T-cell (primary cell): ENCODE measurements at regions not wholly inside any gene's neighbourhood (a gene's known extent, or its start where the extent isn't known, plus 50 kb on each side); places are given as distances from the start of the nearest gene placed in this dataset.

Experiments used
- ATAC-seq, 4 experiments: fragments of 200-7000 bp in 3 of 4; fragments of 150-1000 bp in 1 of 4; cut with Tn5 transposase; replicated peaks in 1 of 4; 1 replicate in 3 of 4; 2 replicates in 1 of 4; pipeline ENCODE4 v1.10.0; 2021; ENCODE audit warnings: moderate library complexity in 3 of 4, mild to moderate bottlenecking in 2 of 4, moderate number of reproducible peaks in 1 of 4
- CTCF ChIA-PET, 2 donors: fragments of 300-600 bp; sonication (Branson Sonifier 250); formaldehyde crosslinking; loops; one replicate each; lab custom pipeline; 2022; ENCODE audit warnings: antibody characterized with exemption in 2 of 2; lab: Charles Lee
- POLR2A ChIA-PET, 2 donors: fragments of 300-600 bp; sonication (Branson Sonifier 250); formaldehyde crosslinking; loops; one replicate each; lab custom pipeline; 2022; ENCODE audit warnings: antibody characterized with exemption in 2 of 2; lab: Charles Lee
- DNase-seq, 35 experiments: peaks; one replicate each; pipeline versions ENCODE4 v3.0.0 to v3.0.0-alpha.2; 2013 to 2023
- H3K27ac ChIP-seq: one replicate; pipeline ENCODE4 v1.5.1; 2013; ENCODE audit warnings: low read length
- H3K27me3 ChIP-seq, 2 experiments: replicated peaks in 1 of 2; 1 replicate in 1 of 2; 2 replicates in 1 of 2; pipeline versions ENCODE4 v1.6.1 to v1.7.0; 2013; ENCODE audit warnings: low read length in 1 of 2, mixed read lengths in 1 of 2; ENCODE audit not compliant: control insufficient read depth in 2 of 2, insufficient read depth in 2 of 2; ENCODE audit errors: extremely low read depth in 1 of 2
- H3K36me3 ChIP-seq, 2 donors: 1 replicate in 1 of 2; 2 replicates in 1 of 2; pipeline versions ENCODE4 v1.6.1 to v1.7.0; 2013; ENCODE audit warnings: low read length in 1 of 2; ENCODE audit not compliant: control insufficient read depth in 2 of 2, insufficient read depth in 1 of 2; ENCODE audit errors: extremely low read depth in 1 of 2
- H3K4me1 ChIP-seq, 2 experiments: 1 replicate in 1 of 2; 2 replicates in 1 of 2; pipeline versions ENCODE4 v1.6.1 to v1.7.0; 2013; ENCODE audit warnings: low read length in 2 of 2, mixed read lengths in 1 of 2; ENCODE audit not compliant: insufficient read depth in 2 of 2, control insufficient read depth in 1 of 2; ENCODE audit errors: extremely low read depth in 1 of 2
- H3K4me3 ChIP-seq, 2 donors: 1 replicate in 1 of 2; 2 replicates in 1 of 2; pipeline versions ENCODE4 v1.5.1 to v1.7.0; 2013; ENCODE audit warnings: mild to moderate bottlenecking in 2 of 2, low read length in 1 of 2, moderate library complexity in 1 of 2; ENCODE audit not compliant: control insufficient read depth in 1 of 2; ENCODE audit errors: extremely low read depth in 1 of 2
- H3K9me3 ChIP-seq: 2 replicates; pipeline ENCODE4 v1.7.0; 2013
- H3K27ac Mint-ChIP-seq, 2 donors: one replicate each; pipeline ENCODE4 v1.8.0; 2020 to 2021; ENCODE audit warnings: mild to moderate bottlenecking in 2 of 2, mixed read lengths in 2 of 2
- H3K27me3 Mint-ChIP-seq, 2 donors: one replicate each; pipeline ENCODE4 v1.8.0; 2021 to 2022; ENCODE audit warnings: mixed read lengths in 2 of 2
- H3K36me3 Mint-ChIP-seq: one replicate; pipeline ENCODE4 v1.8.0; 2021; ENCODE audit warnings: mixed read lengths
- H3K4me1 Mint-ChIP-seq, 3 donors: one replicate each; pipeline ENCODE4 v1.8.0; 2020 to 2022; ENCODE audit warnings: mixed read lengths in 3 of 3, mild to moderate bottlenecking in 1 of 3
- H3K4me3 Mint-ChIP-seq, 3 donors: one replicate each; pipeline ENCODE4 v1.8.0; 2020 to 2022; ENCODE audit warnings: mild to moderate bottlenecking in 3 of 3, mixed read lengths in 3 of 3, moderate library complexity in 3 of 3
- H3K9me3 Mint-ChIP-seq, 3 donors: one replicate each; pipeline ENCODE4 v1.8.0; 2020 to 2022; ENCODE audit warnings: mixed read lengths in 3 of 3
- WGBS: methylation state at CpG from one replicate; pipeline ENCODE4 v1.1.5; 2013; ENCODE audit warnings: missing lambda C conversion rate; ENCODE audit not compliant: insufficient coverage; 5-methylcytosine and 5-hydroxymethylcytosine counted together

GRCh38 chr4:89588421-89588820 lies 248.5 kb downstream of the SNCA start:
- ATAC-seq, result no peak
- no peak overlapping the region for H3K4me3 ChIP-seq
- H3K27me3 ChIP-seq, result peaks cover 0 to 2% of the 10 kb centered on the region in 2 experiments
- no peak overlapping the region for H3K27ac ChIP-seq
- no CpG with 5 or more reads among the region's 1 CpG for WGBS
- DNase-seq, result no peak
- Mint-ChIP-seq H3K27ac (no peak overlapping the region), H3K36me3 (no peaks in the 10 kb centered on the region), H3K4me1 (no peaks in the 10 kb centered on the region), H3K4me3 (no peak overlapping the region), H3K9me3 (peaks cover 0 to 7% (median 2%) of the 10 kb centered on the region in 3 donors), H3K27me3 (peaks cover under 1 to 5% of the 10 kb centered on the region in 2 donors)
- H3K9me3 ChIP-seq, result no peaks in the 10 kb centered on the region
- H3K4me1 ChIP-seq, result no peaks in the 10 kb centered on the region
- ChIA-PET POLR2A (no interaction called here), CTCF (no interaction called here)
- H3K36me3 ChIP-seq, result no peaks in the 10 kb centered on the region

GRCh38 chr4:89587364-89587763 lies 249.6 kb downstream of the SNCA start:
- H3K27ac ChIP-seq, result no peak overlapping the region

DNA sequence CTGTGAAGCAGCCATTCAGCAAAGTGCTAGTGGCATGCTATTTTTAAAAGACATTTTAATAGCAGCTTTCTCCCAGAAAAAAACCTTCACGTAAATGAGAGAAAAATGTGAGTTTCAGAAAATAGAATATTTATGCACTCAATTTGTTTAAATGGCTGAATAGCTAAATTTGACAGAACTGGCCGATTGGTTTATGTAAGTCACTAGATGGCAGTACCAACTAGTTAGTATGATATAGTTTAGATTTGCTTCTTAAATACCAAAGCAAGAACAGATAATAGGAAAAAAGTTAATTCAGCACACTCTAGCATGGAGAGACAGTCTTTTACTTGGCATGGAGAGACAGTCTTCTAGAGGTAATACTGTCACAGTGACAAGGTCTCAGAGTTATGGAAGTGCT lies 250.1 kb downstream of the SNCA start:
- Mint-ChIP-seq H3K4me1 (no peaks in the 10 kb centered on the region), H3K36me3 (no peaks in the 10 kb centered on the region), H3K27me3 (peaks cover 6 to 9% of the 10 kb centered on the region in 2 donors), H3K27ac (no peak overlapping the region), H3K4me3 (no peak overlapping the region), H3K9me3 (peaks cover 0 to 5% (median 0%) of the 10 kb centered on the region in 3 donors)
- Histone ChIP-seq H3K4me1 (no peaks in the 10 kb centered on the region), H3K4me3 (no peak overlapping the region), H3K9me3 (no peaks in the 10 kb centered on the region), H3K27me3 (peaks cover 0 to 2% of the 10 kb centered on the region in 2 experiments), H3K27ac (no peak overlapping the region), H3K36me3 (no peaks in the 10 kb centered on the region)
- no CpG with 5 or more reads among the region's 2 CpGs for WGBS
- ChIA-PET POLR2A (interaction anchor here in 1 of 2 donors (0.6 kb wide), 1 partner anchor 67 kb away, joined by 3 read pairs; no protein-coding TSS in a partner anchor), CTCF (no interaction called here)
- no peak for ATAC-seq
- DNase-seq, result peak in 1 of 35 experiments; percentile 5

More at GRCh38 chr4:89587364-89587763, 249.6 kb downstream of the SNCA start:
- WGBS, result no CpG with 5 or more reads among the region's 2 CpGs
- no peak for ATAC-seq
- peaks cover 0 to 7% (median 2%) of the 10 kb centered on the region in 3 donors for H3K9me3 Mint-ChIP-seq
- Histone ChIP-seq H3K9me3 (no peaks in the 10 kb centered on the region), H3K27me3 (peaks cover 0 to 2% of the 10 kb centered on the region in 2 experiments), H3K36me3 (no peaks in the 10 kb centered on the region), H3K4me3 (no peak overlapping the region), H3K4me1 (no peaks in the 10 kb centered on the region)
- ChIA-PET CTCF (no interaction called here), POLR2A (no interaction called here)
- peaks cover 4 to 9% of the 10 kb centered on the region in 2 donors for H3K27me3 Mint-ChIP-seq
- H3K36me3 Mint-ChIP-seq, result no peaks in the 10 kb centered on the region
- no peak overlapping the region for H3K4me3 Mint-ChIP-seq
- H3K4me1 Mint-ChIP-seq, result no peaks in the 10 kb centered on the region
- no peak overlapping the region for H3K27ac Mint-ChIP-seq
- no peak for DNase-seq

GRCh38 chr4:89586318-89586717 lies 250.6 kb downstream of the SNCA start:
- Mint-ChIP-seq H3K9me3 (no peaks in the 10 kb centered on the region), H3K36me3 (no peaks in the 10 kb centered on the region), H3K4me3 (no peak overlapping the region), H3K27ac (no peak overlapping the region), H3K4me1 (no peaks in the 10 kb centered on the region), H3K27me3 (peaks cover 6 to 12% of the 10 kb centered on the region in 2 donors)
- Histone ChIP-seq H3K4me3 (no peak overlapping the region), H3K4me1 (no peaks in the 10 kb centered on the region), H3K36me3 (no peaks in the 10 kb centered on the region), H3K27me3 (peaks cover 0 to 2% of the 10 kb centered on the region in 2 experiments), H3K27ac (no peak overlapping the region), H3K9me3 (no peaks in the 10 kb centered on the region)
- ATAC-seq (no peak), DNase-seq (no peak)
- ChIA-PET POLR2A (interaction anchor here in 1 of 2 donors (0.6 kb wide), 1 partner anchor 67 kb away, joined by 3 read pairs; no protein-coding TSS in a partner anchor), CTCF (no interaction called here)
- no CpG with 5 or more reads among the region's 3 CpGs for WGBS

DNA sequence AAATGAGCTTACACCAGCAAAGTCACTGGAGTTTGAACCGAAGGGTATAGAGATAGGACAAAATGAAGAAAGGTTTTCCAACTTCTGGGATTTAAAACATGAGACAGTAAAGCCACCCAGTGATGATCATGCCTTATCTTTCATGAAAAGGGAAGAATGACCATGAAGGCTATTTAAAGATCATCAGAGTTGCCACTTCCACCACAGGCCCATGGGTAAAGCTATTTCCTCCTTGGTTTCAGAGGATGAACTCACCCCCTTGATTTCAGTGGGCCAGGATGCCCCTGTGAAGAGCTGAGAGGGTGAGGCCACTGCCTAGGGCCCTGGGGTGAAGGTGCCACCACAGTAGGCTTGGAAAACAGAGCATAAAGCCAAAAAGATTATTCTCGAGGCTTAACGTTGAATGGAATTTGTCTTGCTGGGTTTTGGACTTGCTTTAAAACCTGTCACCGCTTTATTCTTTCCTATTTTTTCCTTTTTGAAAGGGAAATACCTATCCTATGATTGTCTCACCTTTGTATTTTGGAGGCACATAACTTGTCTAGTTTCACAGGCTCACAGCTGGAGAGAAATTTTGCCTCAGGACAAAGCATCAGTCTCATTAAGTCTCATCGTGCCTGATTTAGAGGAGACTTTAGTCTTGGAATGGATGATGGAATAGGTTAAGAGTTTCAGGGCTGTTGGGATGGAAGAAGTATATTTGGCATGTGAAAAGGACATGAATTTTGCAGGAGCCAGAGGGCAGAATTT lies 254.0 kb downstream of the SNCA start:
- WGBS, result 77% methylated on average over 4 of the region's 5 CpGs
- no peaks in the 10 kb centered on the region for H3K9me3 Mint-ChIP-seq
- no peaks in the 10 kb centered on the region for H3K36me3 Mint-ChIP-seq
- Histone ChIP-seq H3K4me3 (no peak overlapping the region), H3K27me3 (peaks cover 0 to 2% of the 10 kb centered on the region in 2 experiments), H3K9me3 (no peaks in the 10 kb centered on the region), H3K36me3 (no peaks in the 10 kb centered on the region), H3K4me1 (no peaks in the 10 kb centered on the region), H3K27ac (no peak overlapping the region)
- ATAC-seq, result no peak
- H3K4me3 Mint-ChIP-seq, result no peak overlapping the region
- ChIA-PET CTCF (no interaction called here), POLR2A (no interaction called here)
- DNase-seq, result no peak
- H3K4me1 Mint-ChIP-seq, result no peaks in the 10 kb centered on the region
- peaks cover 6 to 15% of the 10 kb centered on the region in 2 donors for H3K27me3 Mint-ChIP-seq
- no peak overlapping the region for H3K27ac Mint-ChIP-seq

DNA sequence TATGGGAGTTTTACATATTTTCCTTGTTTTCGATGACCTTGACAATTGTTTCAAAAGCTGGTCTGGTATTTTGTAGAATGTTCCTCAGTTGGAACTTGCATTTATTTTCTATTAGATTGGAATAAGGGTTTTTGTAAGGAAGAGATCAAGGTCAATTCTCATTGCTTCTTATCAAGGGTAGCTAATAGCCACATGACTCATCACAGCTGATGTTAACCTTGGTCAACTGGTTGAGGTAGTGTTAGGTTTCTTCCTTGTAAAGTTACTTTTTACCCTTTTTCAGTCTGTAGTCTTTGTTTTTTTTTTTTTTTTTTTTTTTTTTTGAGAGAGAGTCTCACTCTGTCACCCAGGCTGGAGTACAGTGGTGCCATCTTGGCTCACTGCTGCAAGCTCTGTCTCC lies 257.2 kb downstream of the SNCA start:
- ChIA-PET POLR2A (interaction anchor here in 1 of 2 donors (0.6 to 0.7 kb wide), 2 partner anchors 73 to 871 kb away, joined by 4 read pairs; no protein-coding TSS in a partner anchor), CTCF (interaction anchor here in 1 of 2 donors (0.7 kb wide), 1 partner anchor 872 kb away, joined by 7 read pairs; no protein-coding TSS in a partner anchor)
- ATAC-seq, result no peak
- DNase-seq, result no peak
- H3K4me3 ChIP-seq, result no peak overlapping the region
- no peaks in the 10 kb centered on the region for H3K4me1 ChIP-seq
- H3K4me3 Mint-ChIP-seq, result no peak overlapping the region
- H3K27me3 Mint-ChIP-seq, result peaks cover 6 to 10% of the 10 kb centered on the region in 2 donors
- H3K9me3 Mint-ChIP-seq, result no peaks in the 10 kb centered on the region
- H3K27ac Mint-ChIP-seq, result no peak overlapping the region
- no CpG with 5 or more reads among the region's 1 CpG for WGBS
- H3K36me3 Mint-ChIP-seq, result no peaks in the 10 kb centered on the region
- H3K36me3 ChIP-seq, result no peaks in the 10 kb centered on the region
- H3K4me1 Mint-ChIP-seq, result no peaks in the 10 kb centered on the region
- no peak overlapping the region for H3K27ac ChIP-seq
- no peaks in the 10 kb centered on the region for H3K9me3 ChIP-seq
- no peaks in the 10 kb centered on the region for H3K27me3 ChIP-seq
